Stomach (tissue), 8 donors: ENCODE measurements at regions not wholly inside any gene's neighbourhood (a gene's known extent, or its start where the extent isn't known, plus 50 kb on each side); places are given as distances from the start of the nearest gene placed in this dataset.
A peak's percentile ranks its signal among the peaks of the same experiment; 100 is the strongest.

Experiments used
- DNase-seq, 2 donors: peaks; one replicate each; pipeline versions ENCODE4 v3.0.0 to v3.0.0-alpha.2; 2013 to 2019
- H3K27ac ChIP-seq, 5 donors: fragments of 200-600 bp in 4 of 5; sonication (generic) in 4 of 5; one replicate each; pipeline ENCODE4 v1.5.1; 2013 to 2019; ENCODE audit warnings: mild to moderate bottlenecking in 1 of 5, moderate library complexity in 1 of 5
- H3K27me3 ChIP-seq, 3 donors: fragments of 200-600 bp; sonication (generic); one replicate each; pipeline ENCODE4 v1.5.1; 2017 to 2019; ENCODE audit warnings: mixed run types in 1 of 3
- H3K36me3 ChIP-seq, 4 donors: fragments of 200-600 bp; sonication (generic); 1 replicate in 3 of 4; 2 replicates in 1 of 4; pipeline ENCODE4 v1.5.1; 2016 to 2019
- H3K4me1 ChIP-seq, 4 donors: fragments of 200-600 bp; sonication (generic); one replicate each; pipeline ENCODE4 v1.5.1; 2016 to 2019
- H3K4me3 ChIP-seq, 4 donors: fragments of 200-600 bp; sonication (generic) in 3 of 4; one replicate each; pipeline ENCODE4 v1.5.1; 2016 to 2019; ENCODE audit warnings: mild to moderate bottlenecking in 1 of 4
- H3K9me3 ChIP-seq, 4 donors: fragments of 200-600 bp; sonication (generic); one replicate each; pipeline ENCODE4 v1.5.1; 2016 to 2019
- EP300 ChIP-seq: sonication (generic); formaldehyde crosslinking; IDR thresholded peaks from one replicate; pipeline ENCODE4 v1.6.1; 2017; ENCODE audit warnings: antibody characterized with exemption
- POLR2A ChIP-seq, 4 donors: fragments of 450-650 bp; IDR thresholded peaks; one replicate each; pipeline ENCODE4 v1.6.1; 2016; ENCODE audit warnings: antibody characterized with exemption in 4 of 4, control low read depth in 2 of 4, mild to moderate bottlenecking in 1 of 4, moderate library complexity in 1 of 4
- POLR2AphosphoS5 ChIP-seq, 3 donors: sonication (generic); formaldehyde crosslinking; IDR thresholded peaks; one replicate each; pipeline ENCODE4 v1.6.1; 2016; ENCODE audit warnings: antibody characterized with exemption in 3 of 3
- WGBS, 5 donors: extraction: QIAGEN DNeasy Blood & Tissue Kit in 3 of 5; methylation state at CpG; one replicate each; pipeline versions ENCODE4 v1.1.5 to v1.1.7; 2013 to 2018; 5-methylcytosine and 5-hydroxymethylcytosine counted together
- intact Hi-C: fragments of 100-400 bp; cut with DNase I; formaldehyde crosslinking; loops from one replicate; pipeline ENCODE4 v1.15.1; 2023; ENCODE audit warnings: low total_unique reads
- TF ChIP-seq, protein P1 (sequence below), 7 experiments: fragments of 450-650 bp in 4 of 7; fragments of 200-600 bp in 3 of 7; sonication (generic) in 3 of 7; IDR thresholded peaks; one replicate each; pipeline ENCODE4 v1.5.1; 2016 to 2019; ENCODE audit warnings: antibody characterized with exemption in 7 of 7, control low read depth in 2 of 7, mild to moderate bottlenecking in 1 of 7
- donor health status: healthy with polysubstance abuse.
- donor health status: Bipolar disorder and iron deficiency.
- donor health status: healthy.

GRCh38 chr5:62197697-62198096, 108.3 kb upstream of the KIF2A start:
- no peak for TF ChIP-seq EP300
- no peak for TF ChIP-seq POLR2A (IDR thresholded peaks at IDR 0.05)
- no peak for TF ChIP-seq POLR2AphosphoS5 (IDR thresholded peaks at IDR 0.05)
- TF ChIP-seq, protein P1, sequence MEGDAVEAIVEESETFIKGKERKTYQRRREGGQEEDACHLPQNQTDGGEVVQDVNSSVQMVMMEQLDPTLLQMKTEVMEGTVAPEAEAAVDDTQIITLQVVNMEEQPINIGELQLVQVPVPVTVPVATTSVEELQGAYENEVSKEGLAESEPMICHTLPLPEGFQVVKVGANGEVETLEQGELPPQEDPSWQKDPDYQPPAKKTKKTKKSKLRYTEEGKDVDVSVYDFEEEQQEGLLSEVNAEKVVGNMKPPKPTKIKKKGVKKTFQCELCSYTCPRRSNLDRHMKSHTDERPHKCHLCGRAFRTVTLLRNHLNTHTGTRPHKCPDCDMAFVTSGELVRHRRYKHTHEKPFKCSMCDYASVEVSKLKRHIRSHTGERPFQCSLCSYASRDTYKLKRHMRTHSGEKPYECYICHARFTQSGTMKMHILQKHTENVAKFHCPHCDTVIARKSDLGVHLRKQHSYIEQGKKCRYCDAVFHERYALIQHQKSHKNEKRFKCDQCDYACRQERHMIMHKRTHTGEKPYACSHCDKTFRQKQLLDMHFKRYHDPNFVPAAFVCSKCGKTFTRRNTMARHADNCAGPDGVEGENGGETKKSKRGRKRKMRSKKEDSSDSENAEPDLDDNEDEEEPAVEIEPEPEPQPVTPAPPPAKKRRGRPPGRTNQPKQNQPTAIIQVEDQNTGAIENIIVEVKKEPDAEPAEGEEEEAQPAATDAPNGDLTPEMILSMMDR (IDR thresholded peaks at IDR 0.05) = no peak
- intact Hi-C loops = no loop called here
- Histone ChIP-seq H3K27ac (no peak overlapping the region), H3K9me3 (peaks cover 0 to 14% (median 7%) of the 10 kb centered on the region in 4 donors), H3K27me3 (no peaks in the 10 kb centered on the region), H3K4me3 (no peak overlapping the region), H3K36me3 (no peaks in the 10 kb centered on the region), H3K4me1 (no peaks in the 10 kb centered on the region)
- DNase-seq = no peak
- 68 to 79% (median 72%) methylated on average over 2 of the region's 2 CpGs for WGBS, 5 donors

- TF ChIP-seq POLR2AphosphoS5 (IDR thresholded peaks at IDR 0.05) (no peak), POLR2A (IDR thresholded peaks at IDR 0.05) (no peak), EP300 (no peak)
- TF ChIP-seq, protein P1 (IDR thresholded peaks at IDR 0.05) = no peak
- 61 to 72% (median 71%) methylated on average over 2 of the region's 2 CpGs for WGBS, 5 donors
Observed at GRCh38 chr5:62198421-62198820, 107.6 kb upstream of the KIF2A start.

GRCh38 chr5:62199792-62200716, 106.0 kb upstream of the KIF2A start:
- no peak overlapping the region for H3K4me3 ChIP-seq
- no peak overlapping the region for H3K27ac ChIP-seq
- WGBS, 5 donors = 67 to 75% (median 70%) methylated on average over 7 of the region's 7 CpGs
- H3K4me1 ChIP-seq = no peaks in the 10 kb centered on the region
- DNase-seq = no peak
- H3K9me3 ChIP-seq = no peaks in the 10 kb centered on the region
- intact Hi-C loops = no loop called here
- no peak for TF ChIP-seq POLR2AphosphoS5 (IDR thresholded peaks at IDR 0.05)
- TF ChIP-seq POLR2A (IDR thresholded peaks at IDR 0.05) = no peak
- no peak for TF ChIP-seq EP300
- TF ChIP-seq, protein P1 (IDR thresholded peaks at IDR 0.05) = no peak
- no peaks in the 10 kb centered on the region for H3K36me3 ChIP-seq
- H3K27me3 ChIP-seq = no peaks in the 10 kb centered on the region

More at GRCh38 chr5:62198421-62198820, 107.6 kb upstream of the KIF2A start:
- no peaks in the 10 kb centered on the region for H3K27me3 ChIP-seq
- H3K27ac ChIP-seq = no peak overlapping the region
- no peak for DNase-seq
- H3K9me3 ChIP-seq = peaks cover 0 to 7% (median 1%) of the 10 kb centered on the region in 4 donors
- intact Hi-C loops = no loop called here
- H3K4me1 ChIP-seq = no peaks in the 10 kb centered on the region
- no peaks in the 10 kb centered on the region for H3K36me3 ChIP-seq
- no peak overlapping the region for H3K4me3 ChIP-seq

- Histone ChIP-seq H3K4me3 (no peak overlapping the region), H3K27me3 (peaks cover 0 to 10% (median 0%) of the 10 kb centered on the region in 3 donors), H3K27ac (no peak overlapping the region), H3K9me3 (no peaks in the 10 kb centered on the region), H3K36me3 (no peaks in the 10 kb centered on the region), H3K4me1 (no peaks in the 10 kb centered on the region)
- no peak for TF ChIP-seq POLR2AphosphoS5 (IDR thresholded peaks at IDR 0.05)
- TF ChIP-seq, protein P1 (IDR thresholded peaks at IDR 0.05) = no peak
- TF ChIP-seq POLR2A (IDR thresholded peaks at IDR 0.05) = no peak
- TF ChIP-seq EP300 = no peak
- 43 to 57% (median 51%) methylated on average over 9 of the region's 9 CpGs for WGBS, 5 donors
- intact Hi-C loops = no loop called here
- DNase-seq = peak in 1 of 2 donors; percentile 16
Observed at GRCh38 chr5:62206150-62206829, 99.7 kb upstream of the KIF2A start.
